H9 (cell line): ENCODE measurements at regions not wholly inside any gene's neighbourhood (a gene's known extent, or its start where the extent isn't known, plus 50 kb on each side); places are given as distances from the start of the nearest gene placed in this dataset.

ENCODE experiments used
- DNase-seq: peaks from one replicate; pipeline ENCODE4 v3.0.0-alpha.2; 2017
- H2AFZ ChIP-seq: one replicate; pipeline ENCODE4 v1.6.1; 2013; ENCODE audit warnings: mild to moderate bottlenecking, low read length, control low read depth, moderate library complexity
- H2AK5ac ChIP-seq: 2 replicates; pipeline ENCODE4 v1.6.1; 2013; ENCODE audit warnings: low read length, control low read depth, mixed read lengths; ENCODE audit not compliant: insufficient read length
- H2BK120ac ChIP-seq: one replicate; pipeline ENCODE4 v1.6.1; 2013; ENCODE audit warnings: low read depth, mild to moderate bottlenecking, low read length, control low read depth, inconsistent platforms; ENCODE audit not compliant: poor library complexity, severe bottlenecking
- H2BK12ac ChIP-seq: 2 replicates; pipeline ENCODE4 v1.6.1; 2013; ENCODE audit warnings: low read length, control low read depth, mixed read lengths, low read depth; ENCODE audit not compliant: insufficient read length
- H2BK15ac ChIP-seq: 2 replicates; pipeline ENCODE4 v1.6.1; 2013; ENCODE audit warnings: low read depth, low read length, control low read depth
- H2BK20ac ChIP-seq: one replicate; pipeline ENCODE4 v1.6.1; 2013; ENCODE audit warnings: low read depth, mild to moderate bottlenecking, low read length, control low read depth, inconsistent platforms; ENCODE audit not compliant: poor library complexity, severe bottlenecking
- H2BK5ac ChIP-seq: 2 replicates; pipeline ENCODE4 v1.6.1; 2013; ENCODE audit warnings: low read length, control low read depth, mixed read lengths; ENCODE audit not compliant: insufficient read length
- H3K14ac ChIP-seq: 2 replicates; pipeline ENCODE4 v1.6.1; 2013; ENCODE audit warnings: low read length, control low read depth; ENCODE audit not compliant: insufficient read depth
- H3K18ac ChIP-seq: 2 replicates; pipeline ENCODE4 v1.6.1; 2013; ENCODE audit warnings: low read depth, mild to moderate bottlenecking, mixed read lengths, low read length, control low read depth; ENCODE audit not compliant: insufficient read length
- H3K23ac ChIP-seq: 2 replicates; pipeline ENCODE4 v1.6.1; 2013; ENCODE audit warnings: low read length, control low read depth, mixed read lengths, low read depth; ENCODE audit not compliant: insufficient read length
- H3K23me2 ChIP-seq: 2 replicates; pipeline ENCODE4 v1.6.1; 2013; ENCODE audit warnings: low read depth, mild to moderate bottlenecking, mixed read lengths, low read length, control low read depth; ENCODE audit not compliant: insufficient read length, poor library complexity, severe bottlenecking
- H3K27ac ChIP-seq: 2 replicates; pipeline ENCODE4 v1.5.1; 2013; ENCODE audit warnings: low read length, control low read depth, mixed read lengths, low read depth; ENCODE audit not compliant: insufficient read length
- H3K27me3 ChIP-seq: 2 replicates; pipeline ENCODE4 v1.6.1; 2013; ENCODE audit warnings: low read length, control low read depth, inconsistent platforms; ENCODE audit not compliant: insufficient read depth
- H3K4ac ChIP-seq: 2 replicates; pipeline ENCODE4 v1.6.1; 2013; ENCODE audit warnings: low read depth, mild to moderate bottlenecking, control low read depth, inconsistent platforms, low read length, moderate library complexity
- H3K4me1 ChIP-seq: 2 replicates; pipeline ENCODE4 v1.6.1; 2013; ENCODE audit warnings: low read length, control low read depth, inconsistent platforms; ENCODE audit not compliant: insufficient read depth
- H3K4me2 ChIP-seq: 2 replicates; pipeline ENCODE4 v1.6.1; 2013; ENCODE audit warnings: low read length, control low read depth, mixed read lengths; ENCODE audit not compliant: insufficient read length, insufficient read depth
- H3K56ac ChIP-seq: 2 replicates; pipeline ENCODE4 v1.6.1; 2013; ENCODE audit warnings: low read depth, mild to moderate bottlenecking, mixed read lengths, low read length, control low read depth; ENCODE audit not compliant: insufficient read length
- H3K79me1 ChIP-seq: 2 replicates; pipeline ENCODE4 v1.6.1; 2013; ENCODE audit warnings: low read depth, mild to moderate bottlenecking, moderate library complexity, low read length, control low read depth, inconsistent platforms; ENCODE audit not compliant: insufficient read depth, poor library complexity, severe bottlenecking
- H3K79me2 ChIP-seq: 2 replicates; pipeline ENCODE4 v1.6.1; 2013; ENCODE audit warnings: low read length, control low read depth, inconsistent platforms; ENCODE audit not compliant: insufficient read depth
- H3K9ac ChIP-seq: 2 replicates; pipeline ENCODE4 v1.6.1; 2013; ENCODE audit warnings: low read length, control low read depth, mixed read lengths; ENCODE audit not compliant: insufficient read length; ENCODE audit errors: extremely low read depth
- H3K9me3 ChIP-seq: one replicate; pipeline ENCODE4 v1.6.1; 2013; ENCODE audit warnings: low read depth, low read length, inconsistent platforms; ENCODE audit not compliant: control insufficient read depth
- H3T11ph ChIP-seq: one replicate; pipeline ENCODE4 v1.6.1; 2013; ENCODE audit warnings: mild to moderate bottlenecking, low read length, control low read depth, inconsistent platforms
- H4K20me1 ChIP-seq: one replicate; pipeline ENCODE4 v1.6.1; 2013; ENCODE audit not compliant: control insufficient read depth, insufficient read length, insufficient read depth
- H4K5ac ChIP-seq: 2 replicates; pipeline ENCODE4 v1.6.1; 2013; ENCODE audit warnings: low read depth, mild to moderate bottlenecking, mixed read lengths, low read length, control low read depth; ENCODE audit not compliant: insufficient read length
- H4K8ac ChIP-seq: replicated peaks from 2 replicates; pipeline ENCODE4 v1.6.1; 2013; ENCODE audit warnings: low read length, control low read depth, mixed read lengths, low read depth; ENCODE audit not compliant: insufficient read length
- H4K91ac ChIP-seq: 2 replicates; pipeline ENCODE4 v1.6.1; 2013; ENCODE audit warnings: low read depth, mild to moderate bottlenecking, moderate library complexity, mixed read lengths, low read length, control low read depth; ENCODE audit not compliant: insufficient read length
- H3K27ac Mint-ChIP-seq, 3 experiments: 2 replicates in 2 of 3; 3 replicates in 1 of 3; pipeline ENCODE4 v1.8.0; 2020 to 2021; ENCODE audit warnings: mixed read lengths in 3 of 3, mild to moderate bottlenecking in 1 of 3, moderate library complexity in 1 of 3
- H3K27me3 Mint-ChIP-seq: 2 replicates; pipeline ENCODE4 v1.8.0; 2021; ENCODE audit warnings: low read depth, mild to moderate bottlenecking, moderate library complexity, mixed read lengths
- H3K36me3 Mint-ChIP-seq, 3 experiments: 2 replicates in 2 of 3; 3 replicates in 1 of 3; pipeline ENCODE4 v1.8.0; 2020 to 2021; ENCODE audit warnings: low read depth in 3 of 3, mixed read lengths in 3 of 3; ENCODE audit not compliant: insufficient read depth in 1 of 3
- H3K4me1 Mint-ChIP-seq, 2 experiments: 2 replicates each; pipeline ENCODE4 v1.8.0; 2020; ENCODE audit warnings: mixed read lengths in 2 of 2
- H3K4me3 Mint-ChIP-seq, 2 experiments: 2 replicates in 1 of 2; 3 replicates in 1 of 2; pipeline ENCODE4 v1.8.0; 2020 to 2021; ENCODE audit warnings: mild to moderate bottlenecking in 2 of 2, mixed read lengths in 2 of 2, moderate library complexity in 1 of 2
- H3K9me3 Mint-ChIP-seq, 2 experiments: 2 replicates in 1 of 2; 3 replicates in 1 of 2; pipeline ENCODE4 v1.8.0; 2020; ENCODE audit warnings: mild to moderate bottlenecking in 2 of 2, mixed read lengths in 2 of 2, moderate library complexity in 1 of 2
- WGBS: extraction: QIAGEN DNeasy Blood & Tissue Kit; methylation state at CpG from one replicate; pipeline ENCODE4 v1.1.7; 2013; ENCODE audit warnings: missing lambda C conversion rate, low lambda C conversion rate, mixed read lengths; ENCODE audit not compliant: insufficient read length; ENCODE audit errors: extremely low coverage; 5-methylcytosine and 5-hydroxymethylcytosine counted together
- TF ChIP-seq, protein P1 (sequence below): fragments of 200-600 bp; sonication (generic); conservative IDR thresholded peaks from 3 replicates; pipeline ENCODE4 v1.8.0; 2021; ENCODE audit warnings: antibody characterized with exemption, mild to moderate bottlenecking

- no peak overlapping the region for H3K23ac ChIP-seq
- H3K14ac ChIP-seq: no peak overlapping the region
- no peak overlapping the region for H3K4me2 ChIP-seq
- H2AK5ac ChIP-seq: no peak overlapping the region
- H2BK15ac ChIP-seq: no peak overlapping the region
- no peaks in the 10 kb centered on the region for H4K20me1 ChIP-seq
- no peaks in the 10 kb centered on the region for H3K9me3 ChIP-seq
- H4K91ac ChIP-seq: no peak overlapping the region
- H3K4me1 Mint-ChIP-seq: peaks cover 7 to 8% of the 10 kb centered on the region in 2 experiments
- no peaks in the 10 kb centered on the region; a peak in 1 of 5 replicates for H3K9me3 Mint-ChIP-seq
- H4K8ac ChIP-seq: no peak overlapping the region
- H4K5ac ChIP-seq: no peak overlapping the region
- no peak for DNase-seq
- no peak overlapping the region for H3K27ac Mint-ChIP-seq
- H3K79me2 ChIP-seq: no peaks in the 10 kb centered on the region
- no peak overlapping the region for H3K56ac ChIP-seq
- H3K27ac ChIP-seq: no peak overlapping the region
- no peak overlapping the region for H2BK20ac ChIP-seq
- no peak overlapping the region for H2BK12ac ChIP-seq
- no CpG with 5 or more reads among the region's 7 CpGs for WGBS
- H3K4me1 ChIP-seq: no peaks in the 10 kb centered on the region
- H2BK120ac ChIP-seq: no peak overlapping the region
- H3K18ac ChIP-seq: no peak overlapping the region
- no peak overlapping the region for H3K9ac ChIP-seq
- H2AFZ ChIP-seq: no peak overlapping the region
- H3K4me3 Mint-ChIP-seq: no peak overlapping the region
- H3K79me1 ChIP-seq: no peaks in the 10 kb centered on the region
- H3K4ac ChIP-seq: no peak overlapping the region
- no peaks in the 10 kb centered on the region for H3K23me2 ChIP-seq
- H3T11ph ChIP-seq: no peak overlapping the region
- H3K36me3 Mint-ChIP-seq: no peaks in the 10 kb centered on the region
- peaks cover 8% of the 10 kb centered on the region for H3K27me3 Mint-ChIP-seq
- TF ChIP-seq, protein P1, sequence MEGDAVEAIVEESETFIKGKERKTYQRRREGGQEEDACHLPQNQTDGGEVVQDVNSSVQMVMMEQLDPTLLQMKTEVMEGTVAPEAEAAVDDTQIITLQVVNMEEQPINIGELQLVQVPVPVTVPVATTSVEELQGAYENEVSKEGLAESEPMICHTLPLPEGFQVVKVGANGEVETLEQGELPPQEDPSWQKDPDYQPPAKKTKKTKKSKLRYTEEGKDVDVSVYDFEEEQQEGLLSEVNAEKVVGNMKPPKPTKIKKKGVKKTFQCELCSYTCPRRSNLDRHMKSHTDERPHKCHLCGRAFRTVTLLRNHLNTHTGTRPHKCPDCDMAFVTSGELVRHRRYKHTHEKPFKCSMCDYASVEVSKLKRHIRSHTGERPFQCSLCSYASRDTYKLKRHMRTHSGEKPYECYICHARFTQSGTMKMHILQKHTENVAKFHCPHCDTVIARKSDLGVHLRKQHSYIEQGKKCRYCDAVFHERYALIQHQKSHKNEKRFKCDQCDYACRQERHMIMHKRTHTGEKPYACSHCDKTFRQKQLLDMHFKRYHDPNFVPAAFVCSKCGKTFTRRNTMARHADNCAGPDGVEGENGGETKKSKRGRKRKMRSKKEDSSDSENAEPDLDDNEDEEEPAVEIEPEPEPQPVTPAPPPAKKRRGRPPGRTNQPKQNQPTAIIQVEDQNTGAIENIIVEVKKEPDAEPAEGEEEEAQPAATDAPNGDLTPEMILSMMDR: no peak
- H3K27me3 ChIP-seq: no peaks in the 10 kb centered on the region
- no peak overlapping the region for H2BK5ac ChIP-seq
Observed at GRCh38 chr16:49096176-49096945, 185.3 kb downstream of the CBLN1 start.
